Fibroblast of lung (primary cell): ENCODE measurements at regions not wholly inside any gene's neighbourhood (a gene's known extent, or its start where the extent isn't known, plus 50 kb on each side); places are given as distances from the start of the nearest gene placed in this dataset.

Experiments
- DNase-seq, 2 donors: peaks; one replicate each; pipeline versions ENCODE4 v3.0.0 to v3.0.0-alpha.2; 2010; ENCODE audit warnings: low read depth in 2 of 2
- H2AFZ ChIP-seq: 2 replicates; pipeline ENCODE4 v1.5.1; 2012; ENCODE audit warnings: low read length, control low read depth, inconsistent platforms
- H3K27ac ChIP-seq: 2 replicates; pipeline ENCODE4 v1.5.1; 2011; ENCODE audit warnings: low read length, control low read depth; ENCODE audit not compliant: insufficient read depth
- H3K27me3 ChIP-seq: 2 replicates; pipeline ENCODE4 v1.5.1; 2011; ENCODE audit warnings: mild to moderate bottlenecking, low read length; ENCODE audit not compliant: control insufficient read depth, insufficient read depth
- H3K36me3 ChIP-seq: 2 replicates; pipeline ENCODE4 v1.5.1; 2011; ENCODE audit warnings: low read length; ENCODE audit not compliant: control insufficient read depth, insufficient read depth
- H3K4me1 ChIP-seq: 2 replicates; pipeline ENCODE4 v1.5.1; 2011; ENCODE audit warnings: low read length; ENCODE audit not compliant: control insufficient read depth, insufficient read depth; ENCODE audit errors: extremely low read depth
- H3K4me2 ChIP-seq: 2 replicates; pipeline ENCODE4 v1.5.1; 2011; ENCODE audit warnings: low read length, control low read depth; ENCODE audit not compliant: insufficient read depth; ENCODE audit errors: extremely low read depth
- H3K4me3 ChIP-seq, 4 experiments: fragments of 200-600 bp in 1 of 4; sonication (generic) in 1 of 4; replicated peaks in 1 of 4; 2 replicates each; pipeline ENCODE4 v1.5.1; 2011 to 2016; ENCODE audit warnings: low read length in 4 of 4, low read depth in 3 of 4, mild to moderate bottlenecking in 3 of 4, control low read depth in 2 of 4, inconsistent platforms in 1 of 4, mixed read lengths in 1 of 4; ENCODE audit not compliant: insufficient read depth in 1 of 4; ENCODE audit errors: control extremely low read depth in 1 of 4
- H3K79me2 ChIP-seq: 2 replicates; pipeline ENCODE4 v1.5.1; 2012; ENCODE audit warnings: mild to moderate bottlenecking, low read length, inconsistent platforms; ENCODE audit not compliant: control insufficient read depth, insufficient read depth
- H3K9ac ChIP-seq: 2 replicates; pipeline ENCODE4 v1.5.1; 2011; ENCODE audit warnings: mild to moderate bottlenecking, low read length, control low read depth; ENCODE audit not compliant: insufficient read depth
- H3K9me3 ChIP-seq: 2 replicates; pipeline ENCODE4 v1.5.1; 2012; ENCODE audit warnings: low read depth, low read length; ENCODE audit not compliant: control insufficient read depth, insufficient read depth
- H4K20me1 ChIP-seq: 2 replicates; pipeline ENCODE4 v1.5.1; 2011; ENCODE audit warnings: low read length; ENCODE audit not compliant: control insufficient read depth, insufficient read depth; ENCODE audit errors: extremely low read depth
- EZH2 ChIP-seq: IDR thresholded peaks from 2 replicates; pipeline ENCODE4 v1.5.1; 2012; ENCODE audit warnings: low read length, control low read depth, mild to moderate bottlenecking; ENCODE audit errors: missing control alignments
- TF ChIP-seq, protein P1 (sequence below), 2 donors: IDR thresholded peaks in 1 of 2; conservative IDR thresholded peaks in 1 of 2; 1 replicate in 1 of 2; 2 replicates in 1 of 2; pipeline ENCODE4 v1.5.1; 2011 to 2012; ENCODE audit warnings: low read length in 2 of 2, control low read depth in 1 of 2, inconsistent platforms in 1 of 2, low read depth in 1 of 2, mild to moderate bottlenecking in 1 of 2

DNA sequence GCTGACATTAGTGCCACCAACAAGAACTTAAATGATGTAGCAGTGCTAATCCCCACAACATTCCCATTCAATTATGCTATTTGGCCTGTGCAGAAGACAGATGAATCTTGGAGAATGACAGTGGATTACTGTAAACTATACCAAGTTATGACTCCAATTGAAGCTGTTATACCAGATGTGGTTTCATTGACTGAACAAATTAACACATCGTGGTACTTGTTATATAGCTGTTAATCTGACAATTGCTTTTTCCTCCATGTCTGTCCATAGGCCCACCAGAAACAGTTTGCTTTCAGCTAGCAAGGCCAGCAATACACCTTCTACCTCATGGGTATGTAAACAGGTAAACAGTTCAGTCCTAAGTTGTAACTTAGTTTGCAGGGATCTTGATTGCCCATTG, 101.1 kb downstream of the S1PR1 start:
- Histone ChIP-seq H3K4me3 (no peak overlapping the region), H3K79me2 (no peaks in the 10 kb centered on the region), H3K9me3 (no peaks in the 10 kb centered on the region), H3K4me2 (no peak overlapping the region), H3K27ac (no peak overlapping the region), H3K27me3 (no peaks in the 10 kb centered on the region), H3K36me3 (no peaks in the 10 kb centered on the region), H4K20me1 (no peaks in the 10 kb centered on the region), H3K9ac (no peak overlapping the region), H2AFZ (no peak overlapping the region), H3K4me1 (no peaks in the 10 kb centered on the region)
- DNase-seq = no peak
- no peak for TF ChIP-seq EZH2

DNA sequence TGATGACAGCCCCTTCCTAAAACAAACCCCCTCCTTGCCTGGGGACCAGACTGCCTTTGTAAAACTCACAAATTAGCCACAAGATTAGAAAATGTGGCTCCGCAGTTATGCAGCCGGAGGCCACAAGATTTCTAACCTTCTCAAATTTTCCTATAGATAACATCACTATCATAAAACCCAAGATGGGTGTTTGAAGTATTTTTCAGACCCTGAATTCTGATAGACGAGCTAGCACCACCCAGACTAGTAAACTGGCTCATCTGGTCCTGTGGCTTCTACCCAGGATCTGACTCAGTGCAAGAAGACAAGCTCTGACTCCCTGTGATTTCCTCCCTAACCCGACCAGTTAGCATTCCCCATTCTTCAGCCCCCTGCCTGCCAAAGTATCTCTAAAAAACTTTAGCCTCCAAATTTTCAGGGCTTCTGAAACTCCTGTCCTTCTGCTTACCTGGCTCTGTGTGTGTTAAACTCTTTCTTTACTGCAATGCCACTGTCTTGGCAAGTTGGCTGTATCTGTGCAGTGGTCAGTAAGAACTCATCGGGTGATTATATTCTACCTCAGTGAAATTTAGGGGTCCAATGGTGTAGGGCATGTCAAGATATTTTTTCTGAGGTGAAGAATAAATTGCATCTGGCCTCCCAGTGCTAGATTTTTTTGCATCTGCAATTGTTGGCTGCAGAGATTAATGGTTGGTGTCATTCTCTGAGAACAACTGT, 102.1 kb downstream of the S1PR1 start:
- no peaks in the 10 kb centered on the region for H3K4me1 ChIP-seq
- no peak for DNase-seq
- no peak overlapping the region for H3K27ac ChIP-seq
- no peak overlapping the region for H3K4me2 ChIP-seq
- H4K20me1 ChIP-seq = no peaks in the 10 kb centered on the region
- no peaks in the 10 kb centered on the region for H3K79me2 ChIP-seq
- H3K36me3 ChIP-seq = no peaks in the 10 kb centered on the region
- no peak overlapping the region for H2AFZ ChIP-seq
- no peak overlapping the region for H3K4me3 ChIP-seq
- no peak overlapping the region for H3K9ac ChIP-seq
- TF ChIP-seq, protein P1, sequence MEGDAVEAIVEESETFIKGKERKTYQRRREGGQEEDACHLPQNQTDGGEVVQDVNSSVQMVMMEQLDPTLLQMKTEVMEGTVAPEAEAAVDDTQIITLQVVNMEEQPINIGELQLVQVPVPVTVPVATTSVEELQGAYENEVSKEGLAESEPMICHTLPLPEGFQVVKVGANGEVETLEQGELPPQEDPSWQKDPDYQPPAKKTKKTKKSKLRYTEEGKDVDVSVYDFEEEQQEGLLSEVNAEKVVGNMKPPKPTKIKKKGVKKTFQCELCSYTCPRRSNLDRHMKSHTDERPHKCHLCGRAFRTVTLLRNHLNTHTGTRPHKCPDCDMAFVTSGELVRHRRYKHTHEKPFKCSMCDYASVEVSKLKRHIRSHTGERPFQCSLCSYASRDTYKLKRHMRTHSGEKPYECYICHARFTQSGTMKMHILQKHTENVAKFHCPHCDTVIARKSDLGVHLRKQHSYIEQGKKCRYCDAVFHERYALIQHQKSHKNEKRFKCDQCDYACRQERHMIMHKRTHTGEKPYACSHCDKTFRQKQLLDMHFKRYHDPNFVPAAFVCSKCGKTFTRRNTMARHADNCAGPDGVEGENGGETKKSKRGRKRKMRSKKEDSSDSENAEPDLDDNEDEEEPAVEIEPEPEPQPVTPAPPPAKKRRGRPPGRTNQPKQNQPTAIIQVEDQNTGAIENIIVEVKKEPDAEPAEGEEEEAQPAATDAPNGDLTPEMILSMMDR (conservative IDR thresholded peaks at IDR 0.05 in 1 of 2, IDR thresholded peaks at IDR 0.05 in 1 of 2; ENCODE audit: low read depth in 1 of 2, low read length in 2 of 2) = no peak
- no peak for TF ChIP-seq EZH2
- no peaks in the 10 kb centered on the region for H3K9me3 ChIP-seq
- no peaks in the 10 kb centered on the region for H3K27me3 ChIP-seq

DNA sequence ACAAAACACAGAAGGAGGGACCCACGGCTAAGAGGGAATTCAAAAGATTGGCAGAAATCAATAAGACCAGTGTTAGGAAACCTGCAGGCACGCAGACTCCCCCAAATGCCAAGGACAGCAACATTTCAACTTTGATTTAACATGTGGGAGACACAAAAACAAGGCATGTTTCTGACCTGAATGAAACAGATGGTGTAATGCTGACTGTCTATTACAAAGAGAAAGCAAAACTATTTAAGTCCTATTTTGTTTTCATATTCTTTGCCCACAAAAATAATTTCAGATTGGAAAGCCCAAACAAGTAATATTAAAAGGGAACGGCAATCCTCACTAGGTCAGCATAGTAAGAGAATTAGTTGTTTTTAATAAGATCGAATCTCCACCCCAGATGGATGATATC, 107.9 kb downstream of the S1PR1 start:
- Histone ChIP-seq H2AFZ (no peak overlapping the region), H3K79me2 (no peaks in the 10 kb centered on the region), H3K4me2 (peak overlapping the region; percentile 48), H3K4me1 (no peaks in the 10 kb centered on the region), H4K20me1 (no peaks in the 10 kb centered on the region), H3K27me3 (no peaks in the 10 kb centered on the region), H3K9me3 (no peaks in the 10 kb centered on the region), H3K4me3 (peak overlapping the region in 1 of 4 experiments; percentile 5), H3K27ac (no peak overlapping the region), H3K9ac (no peak overlapping the region), H3K36me3 (no peaks in the 10 kb centered on the region)
- TF ChIP-seq, protein P1 (conservative IDR thresholded peaks at IDR 0.05 in 1 of 2, IDR thresholded peaks at IDR 0.05 in 1 of 2; ENCODE audit: low read depth in 1 of 2, low read length in 2 of 2) = no peak
- TF ChIP-seq EZH2 = no peak
- DNase-seq = peak in 1 of 2 donors; percentile 3
